ENCODE measurements at regions not wholly inside any gene's neighbourhood (a gene's known extent, or its start where the extent isn't known, plus 50 kb on each side); places are given as distances from the start of the nearest gene placed in this dataset.

GRCh38 chr1:238681021-238681420 lies 705.3 kb upstream of the CHRM3 start:
- WGBS, 2 donors = 83 to 84% methylated on average over 5 of the region's 5 CpGs
- Histone ChIP-seq H3K4me1 (no peaks in the 10 kb centered on the region), H3K27me3 (no peaks in the 10 kb centered on the region), H3K4me3 (no peak overlapping the region), H3K9me3 (peaks cover 0 to 22% (median 0%) of the 10 kb centered on the region in 11 donors), H3K27ac (no peak overlapping the region), H3K36me3 (no peaks in the 10 kb centered on the region)
- no peak for ATAC-seq
- no peak for TF ChIP-seq CTCF (IDR thresholded peaks at IDR 0.05)
- intact Hi-C loops (cut with DNase I) = no loop called here
- no peak for DNase-seq

- ATAC-seq = no peak
- no peak for TF ChIP-seq CTCF (IDR thresholded peaks at IDR 0.05)
- WGBS, 2 donors = 87 to 89% methylated on average over 4 of the region's 4 CpGs
Measured at GRCh38 chr1:238677567-238677966, 708.8 kb upstream of the CHRM3 start.

GRCh38 chr1:238675221-238675620 lies 711.1 kb upstream of the CHRM3 start:
- no peak for TF ChIP-seq CTCF (IDR thresholded peaks at IDR 0.05)
- Histone ChIP-seq H3K4me1 (no peaks in the 10 kb centered on the region), H3K36me3 (no peaks in the 10 kb centered on the region), H3K9me3 (no peaks in the 10 kb centered on the region), H3K27me3 (no peaks in the 10 kb centered on the region), H3K4me3 (no peak overlapping the region), H3K27ac (no peak overlapping the region)
- intact Hi-C loops (cut with DNase I) = no loop called here
- 32 to 35% methylated on average over 1 of the region's 1 CpG for WGBS, 2 donors
- DNase-seq = no peak
- ATAC-seq = no peak

More at GRCh38 chr1:238677567-238677966, 708.8 kb upstream of the CHRM3 start:
- Histone ChIP-seq H3K36me3 (no peaks in the 10 kb centered on the region), H3K4me1 (no peaks in the 10 kb centered on the region), H3K27ac (no peak overlapping the region), H3K9me3 (peaks cover 0 to 22% (median 0%) of the 10 kb centered on the region in 11 donors), H3K4me3 (no peak overlapping the region), H3K27me3 (no peaks in the 10 kb centered on the region)
- intact Hi-C loops (cut with DNase I) = no loop called here
- no peak for DNase-seq

GRCh38 chr1:238674316-238674715 lies 712.1 kb upstream of the CHRM3 start:
- no peak for TF ChIP-seq CTCF (IDR thresholded peaks at IDR 0.05)
- intact Hi-C loops (cut with DNase I) = no loop called here

More at GRCh38 chr1:238674316-238674715, 712.1 kb upstream of the CHRM3 start:
- no peak for DNase-seq
- H3K36me3 ChIP-seq = no peaks in the 10 kb centered on the region
- WGBS, 2 donors = 37 to 42% methylated on average over 1 of the region's 1 CpG
- ATAC-seq = no peak
- no peak overlapping the region for H3K27ac ChIP-seq
- H3K27me3 ChIP-seq = no peaks in the 10 kb centered on the region
- no peaks in the 10 kb centered on the region for H3K4me1 ChIP-seq
- no peak overlapping the region for H3K4me3 ChIP-seq
- no peaks in the 10 kb centered on the region for H3K9me3 ChIP-seq

Measured in heart right ventricle (tissue), 16 donors.